Heart left ventricle (tissue), 13 donors: ENCODE measurements at regions not wholly inside any gene's neighbourhood (a gene's known extent, or its start where the extent isn't known, plus 50 kb on each side); places are given as distances from the start of the nearest gene placed in this dataset.

ENCODE experiments used
- POLR2A ChIP-seq, 2 donors: fragments of 450-650 bp; IDR thresholded peaks; one replicate each; pipeline ENCODE4 v1.6.1; 2017; ENCODE audit warnings: antibody characterized with exemption in 2 of 2, mild to moderate bottlenecking in 2 of 2, moderate library complexity in 2 of 2
- TF ChIP-seq, protein P1 (sequence below), 12 donors: fragments of 200-600 bp; sonication (generic) in 4 of 12; IDR thresholded peaks; one replicate each; pipeline versions ENCODE4 v1.5.0 to v1.8.0; 2018 to 2022; ENCODE audit warnings: antibody characterized with exemption in 12 of 12, mild to moderate bottlenecking in 5 of 12
- donor health status: ischemic (EF 13 %, LVEDD 7.1; RV severe dilation, severe dysfunction).
- donor health status: DM: no; HTN: yes; CAD: no.
- donor health status: DM: no; HTN: no; CAD: no.
- donor health status: ischemic (EF 25% LVEDD 6.9; RV normal size, moderate dysfunction).
- donor health status: ischemic (EF 25% LVEDD 5.7; RV mildly dilated, moderate dysfunction).
- donor health status: ischemic (EF 35%, LVEDD 5.7; RV mildly dilated, moderate dysfunction).
- donor health status: nonischemic (EF 11% LVEDD 7.7; RV severe dilation, severe dysfunction).
- donor health status: DM: yes; HTN: yes; CAD: no.
- donor health status: PGD.
- donor health status: ischemic (EF 29% LVEDD 5.4; RV normal size, mild dysfunction).
- donor health status: nonischemic (EF 23%, LVEDD 6.1; RV moderate dilation, normal function).

DNA sequence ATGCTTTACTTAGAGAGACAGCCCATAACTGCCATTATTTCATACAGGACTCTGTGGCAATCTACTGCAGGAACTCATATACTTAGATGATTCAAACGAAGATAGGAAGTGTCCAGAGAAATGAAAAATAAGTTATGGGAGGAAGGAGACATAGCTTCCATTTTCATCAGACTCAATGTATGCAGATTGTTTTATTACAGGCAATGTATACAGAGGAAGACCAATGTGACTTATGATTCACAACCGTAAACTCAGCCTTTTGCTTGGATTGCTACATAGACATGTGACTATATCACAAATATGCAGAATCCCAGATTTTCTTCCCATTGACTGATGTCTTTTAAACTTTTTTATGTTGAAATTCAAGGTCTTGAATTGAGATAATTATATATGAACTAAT is 793.4 kb downstream of the SATB2 start:
- TF ChIP-seq, protein P1, sequence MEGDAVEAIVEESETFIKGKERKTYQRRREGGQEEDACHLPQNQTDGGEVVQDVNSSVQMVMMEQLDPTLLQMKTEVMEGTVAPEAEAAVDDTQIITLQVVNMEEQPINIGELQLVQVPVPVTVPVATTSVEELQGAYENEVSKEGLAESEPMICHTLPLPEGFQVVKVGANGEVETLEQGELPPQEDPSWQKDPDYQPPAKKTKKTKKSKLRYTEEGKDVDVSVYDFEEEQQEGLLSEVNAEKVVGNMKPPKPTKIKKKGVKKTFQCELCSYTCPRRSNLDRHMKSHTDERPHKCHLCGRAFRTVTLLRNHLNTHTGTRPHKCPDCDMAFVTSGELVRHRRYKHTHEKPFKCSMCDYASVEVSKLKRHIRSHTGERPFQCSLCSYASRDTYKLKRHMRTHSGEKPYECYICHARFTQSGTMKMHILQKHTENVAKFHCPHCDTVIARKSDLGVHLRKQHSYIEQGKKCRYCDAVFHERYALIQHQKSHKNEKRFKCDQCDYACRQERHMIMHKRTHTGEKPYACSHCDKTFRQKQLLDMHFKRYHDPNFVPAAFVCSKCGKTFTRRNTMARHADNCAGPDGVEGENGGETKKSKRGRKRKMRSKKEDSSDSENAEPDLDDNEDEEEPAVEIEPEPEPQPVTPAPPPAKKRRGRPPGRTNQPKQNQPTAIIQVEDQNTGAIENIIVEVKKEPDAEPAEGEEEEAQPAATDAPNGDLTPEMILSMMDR (IDR thresholded peaks at IDR 0.05), result no peak
- TF ChIP-seq POLR2A (IDR thresholded peaks at IDR 0.05), result no peak
